Natural killer cell treated with Interleukin-12 subunit alpha and Interleukin-12 subunit beta and Interleukin-15 and Interleukin-18, amount 100 ng/mL, for 72 hours (primary cell): ENCODE measurements at regions not wholly inside any gene's neighbourhood (a gene's known extent, or its start where the extent isn't known, plus 50 kb on each side); places are given as distances from the start of the nearest gene placed in this dataset.

ENCODE experiments used
- ATAC-seq, 2 donors: fragments of 150-1000 bp; cut with Tn5 transposase in 1 of 2; sonication (Bioruptor Pico), chemical (Tn5 transposase) in 1 of 2; 2 replicates each; pipeline ENCODE4 v1.10.0; 2021
- DNase-seq: peaks from one replicate; pipeline ENCODE4 v3.0.0; 2022; ENCODE audit warnings: low spot score
- H3K27ac Mint-ChIP-seq, 2 donors: 1 replicate in 1 of 2; 2 replicates in 1 of 2; pipeline ENCODE4 v1.8.0; 2022; ENCODE audit warnings: mixed read lengths in 2 of 2, mild to moderate bottlenecking in 1 of 2, moderate library complexity in 1 of 2
- H3K27me3 Mint-ChIP-seq, 2 donors: 1 replicate in 1 of 2; 2 replicates in 1 of 2; pipeline ENCODE4 v1.8.0; 2022; ENCODE audit warnings: mixed read lengths in 2 of 2
- H3K36me3 Mint-ChIP-seq: one replicate; pipeline ENCODE4 v1.8.0; 2022; ENCODE audit warnings: mixed read lengths
- H3K4me1 Mint-ChIP-seq, 2 donors: 1 replicate in 1 of 2; 2 replicates in 1 of 2; pipeline ENCODE4 v1.8.0; 2022; ENCODE audit warnings: low read depth in 2 of 2, mixed read lengths in 2 of 2, mild to moderate bottlenecking in 1 of 2
- H3K4me3 Mint-ChIP-seq: one replicate; pipeline ENCODE4 v1.8.0; 2022; ENCODE audit warnings: mixed read lengths
- H3K9me3 Mint-ChIP-seq: 2 replicates; pipeline ENCODE4 v1.8.0; 2022; ENCODE audit warnings: mixed read lengths

GRCh38 chr3:45277636-45278035, 51.5 kb upstream of the TMEM158 start:
- ATAC-seq = no peak
- no peak for DNase-seq
- Mint-ChIP-seq H3K27me3 (peaks cover 45 to 50% of the 10 kb centered on the region in 2 donors), H3K27ac (no peak overlapping the region), H3K36me3 (peaks cover 20% of the 10 kb centered on the region), H3K4me1 (no peaks in the 10 kb centered on the region), H3K9me3 (peaks cover 6% of the 10 kb centered on the region), H3K4me3 (no peak overlapping the region)

GRCh38 chr3:45280232-45280631, 54.1 kb upstream of the TMEM158 start:
- Mint-ChIP-seq H3K9me3 (peaks cover 6% of the 10 kb centered on the region), H3K27me3 (peaks cover 41 to 64% of the 10 kb centered on the region in 2 donors), H3K36me3 (peaks cover 20% of the 10 kb centered on the region), H3K4me3 (no peak overlapping the region), H3K4me1 (no peaks in the 10 kb centered on the region), H3K27ac (no peak overlapping the region)
- no peak for ATAC-seq
- DNase-seq = no peak

GRCh38 chr3:45280971-45281370, 54.9 kb upstream of the TMEM158 start:
- Mint-ChIP-seq H3K9me3 (peaks cover 6% of the 10 kb centered on the region), H3K27ac (no peak overlapping the region), H3K27me3 (peaks cover 41 to 60% of the 10 kb centered on the region in 2 donors), H3K36me3 (peaks cover 20% of the 10 kb centered on the region), H3K4me1 (no peaks in the 10 kb centered on the region), H3K4me3 (no peak overlapping the region)
- ATAC-seq (no peak), DNase-seq (no peak)

- DNase-seq (no peak), ATAC-seq (no peak)
- no peak overlapping the region for H3K27ac Mint-ChIP-seq
- H3K36me3 Mint-ChIP-seq = peaks cover 11% of the 10 kb centered on the region
- peaks cover 6% of the 10 kb centered on the region for H3K9me3 Mint-ChIP-seq
- no peak overlapping the region for H3K4me3 Mint-ChIP-seq
- no peaks in the 10 kb centered on the region for H3K4me1 Mint-ChIP-seq
- peaks cover 43 to 67% of the 10 kb centered on the region in 2 donors for H3K27me3 Mint-ChIP-seq
These were observed 57.4 kb upstream of the TMEM158 start for GRCh38 chr3:45283471-45283870.

- DNase-seq (no peak), ATAC-seq (no peak)
- H3K4me1 Mint-ChIP-seq = no peaks in the 10 kb centered on the region
- H3K36me3 Mint-ChIP-seq = peaks cover 9% of the 10 kb centered on the region
- H3K4me3 Mint-ChIP-seq = no peak overlapping the region
- H3K27ac Mint-ChIP-seq = no peak overlapping the region
- H3K9me3 Mint-ChIP-seq = peaks cover 4% of the 10 kb centered on the region
- H3K27me3 Mint-ChIP-seq = peaks cover 24 to 51% of the 10 kb centered on the region in 2 donors
These were observed 71.2 kb upstream of the TMEM158 start for GRCh38 chr3:45297331-45297730.

GRCh38 chr3:45302470-45302869, 76.4 kb upstream of the TMEM158 start:
- H3K36me3 Mint-ChIP-seq = peaks cover 12% of the 10 kb centered on the region
- peaks cover 19 to 47% of the 10 kb centered on the region in 2 donors for H3K27me3 Mint-ChIP-seq
- no peak overlapping the region for H3K4me3 Mint-ChIP-seq
- peaks cover 4% of the 10 kb centered on the region for H3K9me3 Mint-ChIP-seq
- DNase-seq (no peak), ATAC-seq (no peak)
- no peak overlapping the region for H3K27ac Mint-ChIP-seq
- no peaks in the 10 kb centered on the region for H3K4me1 Mint-ChIP-seq

GRCh38 chr3:45306406-45307008, 80.4 kb upstream of the TMEM158 start:
- H3K27me3 Mint-ChIP-seq = peaks cover 10 to 39% of the 10 kb centered on the region in 2 donors
- DNase-seq (no peak), ATAC-seq (no peak)
- H3K4me1 Mint-ChIP-seq = no peaks in the 10 kb centered on the region
- H3K36me3 Mint-ChIP-seq = peaks cover 6% of the 10 kb centered on the region
- no peak overlapping the region for H3K4me3 Mint-ChIP-seq
- no peaks in the 10 kb centered on the region for H3K9me3 Mint-ChIP-seq
- H3K27ac Mint-ChIP-seq = no peak overlapping the region

- ATAC-seq = peak in 1 of 2 donors; percentile 36
- Mint-ChIP-seq H3K27ac (no peak overlapping the region), H3K36me3 (no peaks in the 10 kb centered on the region), H3K4me3 (no peak overlapping the region), H3K4me1 (peaks cover 0 to 3% of the 10 kb centered on the region in 2 donors), H3K27me3 (peaks cover 25 to 43% of the 10 kb centered on the region in 2 donors), H3K9me3 (no peaks in the 10 kb centered on the region)
- DNase-seq = no peak
These were observed 78.5 kb upstream of the LARS2 start for GRCh38 chr3:45309876-45310275.

GRCh38 chr3:45311327-45311726, 77.0 kb upstream of the LARS2 start:
- Mint-ChIP-seq H3K4me1 (peaks cover 0 to 3% of the 10 kb centered on the region in 2 donors), H3K4me3 (no peak overlapping the region), H3K27me3 (peaks cover 24 to 36% of the 10 kb centered on the region in 2 donors), H3K27ac (no peak overlapping the region), H3K9me3 (no peaks in the 10 kb centered on the region), H3K36me3 (no peaks in the 10 kb centered on the region)
- ATAC-seq (no peak), DNase-seq (no peak)

GRCh38 chr3:45311953-45312801, 76.2 kb upstream of the LARS2 start:
- no peak for ATAC-seq
- peaks cover 0 to 3% of the 10 kb centered on the region in 2 donors for H3K4me1 Mint-ChIP-seq
- no peak overlapping the region for H3K4me3 Mint-ChIP-seq
- H3K36me3 Mint-ChIP-seq = no peaks in the 10 kb centered on the region
- H3K27ac Mint-ChIP-seq = no peak overlapping the region
- H3K27me3 Mint-ChIP-seq = peaks cover 24 to 36% of the 10 kb centered on the region in 2 donors
- H3K9me3 Mint-ChIP-seq = no peaks in the 10 kb centered on the region
- no peak for DNase-seq

GRCh38 chr3:45312836-45313493, 75.4 kb upstream of the LARS2 start:
- no peaks in the 10 kb centered on the region for H3K36me3 Mint-ChIP-seq
- H3K4me1 Mint-ChIP-seq = peaks cover 0 to 3% of the 10 kb centered on the region in 2 donors
- no peak for DNase-seq
- H3K27me3 Mint-ChIP-seq = peaks cover 24 to 36% of the 10 kb centered on the region in 2 donors
- no peak for ATAC-seq
- H3K27ac Mint-ChIP-seq = no peak overlapping the region
- H3K4me3 Mint-ChIP-seq = no peak overlapping the region
- H3K9me3 Mint-ChIP-seq = no peaks in the 10 kb centered on the region

- no peaks in the 10 kb centered on the region for H3K9me3 Mint-ChIP-seq
- H3K4me3 Mint-ChIP-seq = no peak overlapping the region
- ATAC-seq (no peak), DNase-seq (no peak)
- H3K27me3 Mint-ChIP-seq = peaks cover 24 to 36% of the 10 kb centered on the region in 2 donors
- H3K4me1 Mint-ChIP-seq = peaks cover 0 to 3% of the 10 kb centered on the region in 2 donors
- no peak overlapping the region for H3K27ac Mint-ChIP-seq
- no peaks in the 10 kb centered on the region for H3K36me3 Mint-ChIP-seq
These were observed 74.5 kb upstream of the LARS2 start for GRCh38 chr3:45313743-45314403.

GRCh38 chr3:45317710-45318109, 70.7 kb upstream of the LARS2 start:
- no peaks in the 10 kb centered on the region for H3K36me3 Mint-ChIP-seq
- ATAC-seq = no peak
- no peak overlapping the region for H3K27ac Mint-ChIP-seq

More at GRCh38 chr3:45317710-45318109, 70.7 kb upstream of the LARS2 start:
- H3K9me3 Mint-ChIP-seq = no peaks in the 10 kb centered on the region
- no peaks in the 10 kb centered on the region for H3K4me1 Mint-ChIP-seq
- H3K4me3 Mint-ChIP-seq = no peak overlapping the region
- DNase-seq = no peak
- peaks cover 8 to 13% of the 10 kb centered on the region in 2 donors for H3K27me3 Mint-ChIP-seq
